HG03460 (cell line): ENCODE measurements at regions not wholly inside any gene's neighbourhood (a gene's known extent, or its start where the extent isn't known, plus 50 kb on each side); places are given as distances from the start of the nearest gene placed in this dataset.
"Not testable (repeated sequence)": the region's sequence is repeated elsewhere in the genome, so short reads cannot be mapped to it uniquely, and the experiment has no call there.

ENCODE experiments used
- ATAC-seq: cut with Tn5 transposase; IDR thresholded peaks from one replicate; pipeline ENCODE4 v1.9.1; 2021; ENCODE audit not compliant: unreplicated experiment

- ATAC-seq, result no peak
Measured at GRCh38 chr7:12456506-12456905, 52.8 kb upstream of the VWDE start.

- peak; percentile 97 for ATAC-seq
Measured at GRCh38 chr7:12458520-12459131, 55.0 kb upstream of the VWDE start.

GRCh38 chr7:12467837-12468236, 64.2 kb upstream of the VWDE start:
- no peak for ATAC-seq

GRCh38 chr7:12469568-12469967, 65.9 kb upstream of the VWDE start:
- ATAC-seq, result no peak

- no peak for ATAC-seq
Measured at GRCh38 chr7:12470930-12471329, 67.3 kb upstream of the VWDE start.

GRCh38 chr7:12474035-12474434, 70.4 kb upstream of the VWDE start:
- ATAC-seq, result no peak

- no peak for ATAC-seq
Measured at GRCh38 chr7:12475362-12476063, 71.8 kb upstream of the VWDE start.

GRCh38 chr7:12477620-12478019, 74.0 kb upstream of the VWDE start:
- ATAC-seq, result no peak

GRCh38 chr7:12481722-12482121, 78.1 kb upstream of the VWDE start:
- peak; percentile 95 for ATAC-seq

GRCh38 chr7:12485845-12486244, 82.2 kb upstream of the VWDE start:
- no peak for ATAC-seq

- ATAC-seq, result no peak
Measured at GRCh38 chr7:12488341-12488740, 82.2 kb upstream of the SCIN start.

GRCh38 chr7:12490107-12490688, 80.3 kb upstream of the SCIN start:
- no peak for ATAC-seq

GRCh38 chr7:12490940-12491339, 79.6 kb upstream of the SCIN start:
- ATAC-seq, result no peak

- no peak for ATAC-seq
Measured at GRCh38 chr7:12491526-12491925, 79.0 kb upstream of the SCIN start.

- no peak for ATAC-seq
Measured at GRCh38 chr7:12493407-12493806, 77.1 kb upstream of the SCIN start.

GRCh38 chr7:12493863-12494686, 76.4 kb upstream of the SCIN start:
- ATAC-seq, result no peak

- no peak for ATAC-seq
Measured at GRCh38 chr7:12494687-12495024, 75.9 kb upstream of the SCIN start.

- ATAC-seq, result not testable (repeated sequence)
Measured at GRCh38 chr7:12496901-12497674, 73.4 kb upstream of the SCIN start.

GRCh38 chr7:12504149-12504548, 66.4 kb upstream of the SCIN start:
- peak; percentile 56 for ATAC-seq

- no peak for ATAC-seq
Measured at GRCh38 chr7:12508005-12508404, 62.5 kb upstream of the SCIN start.

- ATAC-seq, result no peak
Measured at GRCh38 chr7:12508554-12508953, 62.0 kb upstream of the SCIN start.
